ENCODE measurements at regions not wholly inside any gene's neighbourhood (a gene's known extent, or its start where the extent isn't known, plus 50 kb on each side); places are given as distances from the start of the nearest gene placed in this dataset.
"Not testable (repeated sequence)": the region's sequence is repeated elsewhere in the genome, so short reads cannot be mapped to it uniquely, and the experiment has no call there.

DNA sequence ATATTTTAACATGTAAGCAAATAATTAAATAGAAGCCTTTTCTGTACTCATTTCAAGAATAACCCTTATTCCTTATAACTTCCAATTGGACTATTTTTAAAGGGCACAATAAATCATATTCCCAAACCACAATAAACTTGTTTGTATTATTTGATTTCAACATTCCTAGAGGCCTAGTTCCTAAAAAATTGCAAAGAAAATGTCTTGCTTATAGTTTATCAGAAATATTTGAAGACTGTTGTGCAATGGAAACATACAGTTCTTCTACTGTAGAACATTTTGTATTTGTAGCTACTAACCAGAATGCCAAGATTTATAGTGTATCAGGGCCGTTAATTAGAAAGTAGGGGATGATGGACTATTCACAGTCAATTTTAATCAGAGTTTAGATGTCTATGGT, 1037.0 kb upstream of the CDH18 start:
- H3K27ac ChIP-seq (replicated peaks) = no peak overlapping the region
- no peak for DNase-seq (ENCODE audit: low read depth in 1 of 2, low spot score in 1 of 2)
- no peak for TF ChIP-seq SPI1 (IDR thresholded peaks at IDR 0.05; ENCODE audit: borderline replicate concordance, low read depth)
- H3K4me3 ChIP-seq (replicated peaks; ENCODE audit: insufficient read depth, low read length) = no peak overlapping the region
- no peaks in the 10 kb centered on the region for H3K27me3 ChIP-seq (ENCODE audit: insufficient read depth, poor library complexity, severe bottlenecking)

DNA sequence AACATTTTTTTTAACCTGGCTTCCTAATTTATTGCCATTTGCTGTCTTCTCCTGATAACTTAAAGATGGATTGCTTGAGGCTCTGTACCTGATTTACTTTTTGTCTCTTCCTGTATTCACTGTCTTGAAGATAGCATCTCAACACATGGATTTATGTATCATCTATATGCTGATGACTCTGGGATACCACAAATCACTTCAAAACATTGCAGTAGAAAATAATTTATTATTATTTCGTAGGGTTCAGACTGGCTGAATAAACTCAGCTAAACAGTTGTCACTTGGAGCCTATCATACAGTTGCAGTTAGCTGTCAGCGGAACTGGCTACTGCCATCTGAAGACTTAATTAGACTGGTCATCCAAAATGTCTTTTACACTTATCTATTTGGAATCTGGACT, 1025.2 kb upstream of the CDH18 start:
- DNase-seq (ENCODE audit: low read depth in 1 of 2, low spot score in 1 of 2) = no peak
- TF ChIP-seq SPI1 (IDR thresholded peaks at IDR 0.05; ENCODE audit: borderline replicate concordance, low read depth) (no peak), POLR2AphosphoS5 (IDR thresholded peaks at IDR 0.05; ENCODE audit: low read depth) (no peak), GABPA (IDR thresholded peaks at IDR 0.05; ENCODE audit: low read depth) (no peak)
- TF ChIP-seq, protein P1, sequence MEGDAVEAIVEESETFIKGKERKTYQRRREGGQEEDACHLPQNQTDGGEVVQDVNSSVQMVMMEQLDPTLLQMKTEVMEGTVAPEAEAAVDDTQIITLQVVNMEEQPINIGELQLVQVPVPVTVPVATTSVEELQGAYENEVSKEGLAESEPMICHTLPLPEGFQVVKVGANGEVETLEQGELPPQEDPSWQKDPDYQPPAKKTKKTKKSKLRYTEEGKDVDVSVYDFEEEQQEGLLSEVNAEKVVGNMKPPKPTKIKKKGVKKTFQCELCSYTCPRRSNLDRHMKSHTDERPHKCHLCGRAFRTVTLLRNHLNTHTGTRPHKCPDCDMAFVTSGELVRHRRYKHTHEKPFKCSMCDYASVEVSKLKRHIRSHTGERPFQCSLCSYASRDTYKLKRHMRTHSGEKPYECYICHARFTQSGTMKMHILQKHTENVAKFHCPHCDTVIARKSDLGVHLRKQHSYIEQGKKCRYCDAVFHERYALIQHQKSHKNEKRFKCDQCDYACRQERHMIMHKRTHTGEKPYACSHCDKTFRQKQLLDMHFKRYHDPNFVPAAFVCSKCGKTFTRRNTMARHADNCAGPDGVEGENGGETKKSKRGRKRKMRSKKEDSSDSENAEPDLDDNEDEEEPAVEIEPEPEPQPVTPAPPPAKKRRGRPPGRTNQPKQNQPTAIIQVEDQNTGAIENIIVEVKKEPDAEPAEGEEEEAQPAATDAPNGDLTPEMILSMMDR (IDR thresholded peaks at IDR 0.05; ENCODE audit: insufficient read depth, low read length) = no peak
- TF ChIP-seq, protein P2, sequence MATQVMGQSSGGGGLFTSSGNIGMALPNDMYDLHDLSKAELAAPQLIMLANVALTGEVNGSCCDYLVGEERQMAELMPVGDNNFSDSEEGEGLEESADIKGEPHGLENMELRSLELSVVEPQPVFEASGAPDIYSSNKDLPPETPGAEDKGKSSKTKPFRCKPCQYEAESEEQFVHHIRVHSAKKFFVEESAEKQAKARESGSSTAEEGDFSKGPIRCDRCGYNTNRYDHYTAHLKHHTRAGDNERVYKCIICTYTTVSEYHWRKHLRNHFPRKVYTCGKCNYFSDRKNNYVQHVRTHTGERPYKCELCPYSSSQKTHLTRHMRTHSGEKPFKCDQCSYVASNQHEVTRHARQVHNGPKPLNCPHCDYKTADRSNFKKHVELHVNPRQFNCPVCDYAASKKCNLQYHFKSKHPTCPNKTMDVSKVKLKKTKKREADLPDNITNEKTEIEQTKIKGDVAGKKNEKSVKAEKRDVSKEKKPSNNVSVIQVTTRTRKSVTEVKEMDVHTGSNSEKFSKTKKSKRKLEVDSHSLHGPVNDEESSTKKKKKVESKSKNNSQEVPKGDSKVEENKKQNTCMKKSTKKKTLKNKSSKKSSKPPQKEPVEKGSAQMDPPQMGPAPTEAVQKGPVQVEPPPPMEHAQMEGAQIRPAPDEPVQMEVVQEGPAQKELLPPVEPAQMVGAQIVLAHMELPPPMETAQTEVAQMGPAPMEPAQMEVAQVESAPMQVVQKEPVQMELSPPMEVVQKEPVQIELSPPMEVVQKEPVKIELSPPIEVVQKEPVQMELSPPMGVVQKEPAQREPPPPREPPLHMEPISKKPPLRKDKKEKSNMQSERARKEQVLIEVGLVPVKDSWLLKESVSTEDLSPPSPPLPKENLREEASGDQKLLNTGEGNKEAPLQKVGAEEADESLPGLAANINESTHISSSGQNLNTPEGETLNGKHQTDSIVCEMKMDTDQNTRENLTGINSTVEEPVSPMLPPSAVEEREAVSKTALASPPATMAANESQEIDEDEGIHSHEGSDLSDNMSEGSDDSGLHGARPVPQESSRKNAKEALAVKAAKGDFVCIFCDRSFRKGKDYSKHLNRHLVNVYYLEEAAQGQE (IDR thresholded peaks at IDR 0.05; ENCODE audit: insufficient replicate concordance, low read depth) = no peak
- no peak overlapping the region for H3K4me3 ChIP-seq (replicated peaks; ENCODE audit: insufficient read depth, low read length)
- H3K27me3 ChIP-seq (ENCODE audit: insufficient read depth, poor library complexity, severe bottlenecking) = no peaks in the 10 kb centered on the region
- peak overlapping the region; percentile 52 for H3K27ac ChIP-seq (replicated peaks)

GRCh38 chr5:21007781-21008180, 1019.8 kb upstream of the CDH18 start:
- no peaks in the 10 kb centered on the region for H3K27me3 ChIP-seq (ENCODE audit: insufficient read depth, poor library complexity, severe bottlenecking)
- DNase-seq (ENCODE audit: low read depth in 1 of 2, low spot score in 1 of 2) = no peak
- no peak overlapping the region for H3K27ac ChIP-seq (replicated peaks)
- no peak for TF ChIP-seq SPI1 (IDR thresholded peaks at IDR 0.05; ENCODE audit: borderline replicate concordance, low read depth)
- TF ChIP-seq GABPA (IDR thresholded peaks at IDR 0.05; ENCODE audit: low read depth) = no peak
- TF ChIP-seq, protein P2 (IDR thresholded peaks at IDR 0.05; ENCODE audit: insufficient replicate concordance, low read depth) = no peak
- TF ChIP-seq POLR2AphosphoS5 (IDR thresholded peaks at IDR 0.05; ENCODE audit: low read depth) = no peak
- TF ChIP-seq, protein P1 (IDR thresholded peaks at IDR 0.05; ENCODE audit: insufficient read depth, low read length) = no peak
- H3K4me3 ChIP-seq (replicated peaks; ENCODE audit: insufficient read depth, low read length) = no peak overlapping the region

- H3K27ac ChIP-seq (replicated peaks); H3K4me3 ChIP-seq (replicated peaks; ENCODE audit: insufficient read depth, low read length); H3K27me3 ChIP-seq (ENCODE audit: insufficient read depth, poor library complexity, severe bottlenecking); DNase-seq (ENCODE audit: low read depth in 1 of 2, low spot score in 1 of 2): not testable (repeated sequence)
Measured at GRCh38 chr5:20988933-20989332, 1000.9 kb upstream of the CDH18 start.

GRCh38 chr5:20985754-20986153, 997.8 kb upstream of the CDH18 start:
- no peak for TF ChIP-seq GABPA (IDR thresholded peaks at IDR 0.05; ENCODE audit: low read depth)
- TF ChIP-seq, protein P1 (IDR thresholded peaks at IDR 0.05; ENCODE audit: insufficient read depth, low read length) = no peak
- TF ChIP-seq SPI1 (IDR thresholded peaks at IDR 0.05; ENCODE audit: borderline replicate concordance, low read depth) = no peak
- TF ChIP-seq POLR2AphosphoS5 (IDR thresholded peaks at IDR 0.05; ENCODE audit: low read depth) = no peak
- TF ChIP-seq, protein P2 (IDR thresholded peaks at IDR 0.05; ENCODE audit: insufficient replicate concordance, low read depth) = no peak
- Histone ChIP-seq H3K4me3 (replicated peaks; ENCODE audit: insufficient read depth, low read length) (no peak overlapping the region), H3K27ac (replicated peaks) (no peak overlapping the region), H3K27me3 (ENCODE audit: insufficient read depth, poor library complexity, severe bottlenecking) (no peaks in the 10 kb centered on the region)
- no peak for DNase-seq (ENCODE audit: low read depth in 1 of 2, low spot score in 1 of 2)
